SKM-1 treated with dmso at 0.1 percent for 144 hours (cell line): ENCODE measurements at regions not wholly inside any gene's neighbourhood (a gene's known extent, or its start where the extent isn't known, plus 50 kb on each side); places are given as distances from the start of the nearest gene placed in this dataset.
"Not testable (repeated sequence)": the region's sequence is repeated elsewhere in the genome, so short reads cannot be mapped to it uniquely, and the experiment has no call there.

Experiments
- DNase-seq: peaks from one replicate; lab custom pipeline; 2025; ENCODE audit not compliant: unreplicated experiment; lab: John Stamatoyannopoulos, UW

- DNase-seq, result peak; percentile 63
Measured at GRCh38 chr1:244291236-244292201, 160.2 kb downstream of the ADSS2 start.

- DNase-seq, result no peak
Measured at GRCh38 chr1:244294599-244295224, 157.0 kb downstream of the ADSS2 start.

- DNase-seq, result no peak
Measured at GRCh38 chr1:244296003-244296402, 155.7 kb downstream of the ADSS2 start.

GRCh38 chr1:244296447-244296846 lies 155.3 kb downstream of the ADSS2 start:
- DNase-seq, result no peak

GRCh38 chr1:244297087-244297486 lies 154.6 kb downstream of the ADSS2 start:
- DNase-seq, result no peak

- DNase-seq, result no peak
Measured at GRCh38 chr1:244297616-244298015, 154.1 kb downstream of the ADSS2 start.

GRCh38 chr1:244300029-244300375 lies 151.7 kb downstream of the ADSS2 start:
- DNase-seq, result not testable (repeated sequence)

GRCh38 chr1:244301595-244302130 lies 150.0 kb downstream of the ADSS2 start:
- DNase-seq, result no peak

GRCh38 chr1:244302876-244303609 lies 148.7 kb downstream of the ADSS2 start:
- DNase-seq, result no peak

GRCh38 chr1:244303610-244303969 lies 148.1 kb downstream of the ADSS2 start:
- DNase-seq, result no peak

- DNase-seq, result no peak
Measured at GRCh38 chr1:244304156-244304555, 147.6 kb downstream of the ADSS2 start.

GRCh38 chr1:244304656-244305055 lies 147.1 kb downstream of the ADSS2 start:
- peak; percentile 15 for DNase-seq

GRCh38 chr1:244305776-244306341 lies 145.8 kb downstream of the ADSS2 start:
- no peak for DNase-seq

- DNase-seq, result no peak
Measured at GRCh38 chr1:244306544-244306943, 145.2 kb downstream of the ADSS2 start.

GRCh38 chr1:244309191-244309590 lies 142.5 kb downstream of the ADSS2 start:
- DNase-seq, result not testable (repeated sequence)

GRCh38 chr1:244311784-244312532 lies 139.8 kb downstream of the ADSS2 start:
- DNase-seq, result no peak

- no peak for DNase-seq
Measured at GRCh38 chr1:244313346-244313745, 138.4 kb downstream of the ADSS2 start.

- no peak for DNase-seq
Measured at GRCh38 chr1:244314921-244315559, 136.7 kb downstream of the ADSS2 start.

GRCh38 chr1:244315996-244316395 lies 135.7 kb downstream of the ADSS2 start:
- no peak for DNase-seq

- no peak for DNase-seq
Measured at GRCh38 chr1:244316407-244316806, 135.3 kb downstream of the ADSS2 start.
